SK-N-SH (cell line): ENCODE measurements at regions not wholly inside any gene's neighbourhood (a gene's known extent, or its start where the extent isn't known, plus 50 kb on each side); places are given as distances from the start of the nearest gene placed in this dataset.

Source experiments
- CTCF ChIA-PET: fragments of 300-600, 350-600 bp; formaldehyde crosslinking; extraction: SDS; loops from one replicate; lab custom pipeline; 2021; lab: Yijun Ruan, JAX
- POLR2A ChIA-PET: fragments of 350-600 bp; sonication (Branson Sonifier 250); formaldehyde crosslinking; extraction: SDS; loops from one replicate; lab custom pipeline; 2020; ENCODE audit warnings: antibody characterized with exemption, inconsistent platforms; lab: Yijun Ruan, JAX
- DNase-seq: peaks from one replicate; pipeline ENCODE4 v3.0.0; 2012
- H2AFZ ChIP-seq: fragments of 200-600 bp; sonication (generic); 2 replicates; pipeline ENCODE4 v1.8.1; 2016; ENCODE audit warnings: antibody characterized with exemption, mild to moderate bottlenecking, low read depth
- H3F3A ChIP-seq: fragments of 200-600 bp; sonication (generic); replicated peaks from 2 replicates; pipeline ENCODE3; 2016; ENCODE audit warnings: antibody characterized with exemption, mild to moderate bottlenecking; ENCODE audit not compliant: insufficient read depth
- H3K27ac ChIP-seq, 2 experiments: fragments of 200-500 bp in 1 of 2; fragments of 200-600 bp in 1 of 2; sonication (Bioruptor generic) in 1 of 2; sonication (generic), shearing (Covaris generic) in 1 of 2; 2 replicates each; pipeline versions ENCODE4 v1.5.1 to v1.6.1; 2014 to 2016; ENCODE audit warnings: low read depth in 2 of 2, inconsistent platforms in 1 of 2, low read length in 1 of 2, mild to moderate bottlenecking in 1 of 2, mixed read lengths in 1 of 2
- H3K27me3 ChIP-seq: fragments of 200-600 bp; sonication (generic), shearing (Covaris generic); 2 replicates; pipeline ENCODE4 v1.6.1; 2016; ENCODE audit warnings: mixed run types; ENCODE audit not compliant: insufficient read depth
- H3K36me3 ChIP-seq, 2 experiments: fragments of 200-500 bp in 1 of 2; fragments of 200-600 bp in 1 of 2; sonication (Bioruptor generic) in 1 of 2; sonication (generic) in 1 of 2; replicated peaks in 1 of 2; 2 replicates each; pipeline versions ENCODE3 to v1.5.1; 2014 to 2016; ENCODE audit warnings: low read length in 1 of 2, mild to moderate bottlenecking in 1 of 2; ENCODE audit not compliant: insufficient read depth in 2 of 2, control insufficient read depth in 1 of 2
- H3K4me1 ChIP-seq, 2 experiments: fragments of 200-500 bp in 1 of 2; fragments of 200-600 bp in 1 of 2; sonication (Bioruptor generic) in 1 of 2; sonication (generic), shearing (Covaris generic) in 1 of 2; 2 replicates each; pipeline versions ENCODE4 v1.5.1 to v1.6.1; 2014 to 2016; ENCODE audit warnings: low read depth in 1 of 2, low read length in 1 of 2, mixed run types in 1 of 2; ENCODE audit not compliant: insufficient read depth in 2 of 2, control insufficient read depth in 1 of 2
- H3K4me2 ChIP-seq: fragments of 200-600 bp; sonication (generic), shearing (Covaris generic); 2 replicates; pipeline ENCODE4 v1.6.1; 2017; ENCODE audit warnings: mixed run types
- H3K4me3 ChIP-seq, 2 experiments: fragments of 200-500 bp in 1 of 2; fragments of 200-600 bp in 1 of 2; sonication (Bioruptor generic) in 1 of 2; sonication (generic), shearing (Covaris generic) in 1 of 2; 2 replicates each; pipeline versions ENCODE4 v1.5.1 to v1.8.1; 2014 to 2016; ENCODE audit warnings: low read depth in 2 of 2, inconsistent platforms in 1 of 2, low read length in 1 of 2, mild to moderate bottlenecking in 1 of 2, mixed read lengths in 1 of 2, moderate library complexity in 1 of 2
- H3K79me2 ChIP-seq: fragments of 200-600 bp; sonication (generic); 2 replicates; pipeline ENCODE4 v1.8.1; 2017; ENCODE audit warnings: mild to moderate bottlenecking; ENCODE audit not compliant: insufficient read depth
- H3K9ac ChIP-seq: fragments of 200-600 bp; sonication (generic); 2 replicates; pipeline ENCODE4 v1.6.1; 2017; ENCODE audit warnings: mixed run types
- H3K9me2 ChIP-seq: fragments of 200-600 bp; sonication (generic); 2 replicates; pipeline ENCODE4 v1.6.1; 2017; ENCODE audit warnings: mixed run types
- H3K9me3 ChIP-seq: fragments of 200-600 bp; sonication (generic); 2 replicates; pipeline ENCODE4 v1.6.1; 2017; ENCODE audit warnings: mixed run types, mild to moderate bottlenecking, moderate library complexity
- H4K20me1 ChIP-seq: fragments of 200-600 bp; sonication (generic); 2 replicates; pipeline ENCODE4 v1.6.1; 2017; ENCODE audit warnings: mild to moderate bottlenecking, mixed run types; ENCODE audit not compliant: insufficient read depth
- ELF1 ChIP-seq: IDR thresholded peaks from 2 replicates; pipeline ENCODE4 v1.4.0; 2012
- EP300 ChIP-seq, 2 experiments: IDR thresholded peaks; 2 replicates each; pipeline versions ENCODE4 v1.4.0 to v1.6.1; 2012; ENCODE audit warnings: borderline replicate concordance in 1 of 2, low read depth in 1 of 2, low read length in 1 of 2
- EZH2phosphoT487 ChIP-seq: fragments of 200-600 bp; sonication (generic); IDR thresholded peaks from 2 replicates; pipeline ENCODE4 v1.6.1; 2017; ENCODE audit warnings: low read depth, mixed run types, mild to moderate bottlenecking, antibody characterized with exemption, moderate library complexity, borderline replicate concordance
- FOSL2 ChIP-seq: IDR thresholded peaks from 2 replicates; pipeline ENCODE4 v1.4.0; 2012; ENCODE audit warnings: low read depth, mild to moderate bottlenecking, moderate library complexity, borderline replicate concordance
- JUND ChIP-seq: IDR thresholded peaks from 2 replicates; pipeline ENCODE4 v1.4.0; 2012
- MEF2A ChIP-seq: IDR thresholded peaks from 2 replicates; pipeline ENCODE4 v1.4.0; 2012; ENCODE audit warnings: low read depth, borderline replicate concordance
- MXI1 ChIP-seq: IDR thresholded peaks from 2 replicates; pipeline ENCODE4 v1.6.1; 2012; ENCODE audit warnings: mild to moderate bottlenecking, low read depth, low read length, improper control_type of control experiment
- NFIC ChIP-seq: IDR thresholded peaks from 2 replicates; pipeline ENCODE4 v1.4.0; 2012; ENCODE audit warnings: borderline replicate concordance
- NRF1 ChIP-seq: IDR thresholded peaks from 2 replicates; pipeline ENCODE4 v1.6.1; 2012; ENCODE audit warnings: low read depth, mild to moderate bottlenecking, low read length
- POLR2AphosphoS5 ChIP-seq: IDR thresholded peaks from 2 replicates; pipeline ENCODE4 v1.6.1; 2012; ENCODE audit warnings: low read depth, low read length
- RFX5 ChIP-seq: IDR thresholded peaks from 2 replicates; pipeline ENCODE4 v1.6.1; 2012; ENCODE audit warnings: mild to moderate bottlenecking, improper control_type of control experiment, low read length
- SMC3 ChIP-seq: IDR thresholded peaks from 2 replicates; pipeline ENCODE4 v1.6.1; 2012; ENCODE audit warnings: low read depth, low read length, improper control_type of control experiment
- TCF12 ChIP-seq: IDR thresholded peaks from 2 replicates; pipeline ENCODE4 v1.4.0; 2012
- TEAD4 ChIP-seq: IDR thresholded peaks from 2 replicates; pipeline ENCODE4 v1.4.0; 2012; ENCODE audit warnings: mild to moderate bottlenecking, borderline replicate concordance; ENCODE audit not compliant: insufficient read depth
- YY1 ChIP-seq: IDR thresholded peaks from 2 replicates; pipeline ENCODE4 v1.4.0; 2012; ENCODE audit warnings: low read depth, mild to moderate bottlenecking
- WGBS: methylation state at CpG from one replicate; pipeline ENCODE4 v1.1.6; 2017; ENCODE audit warnings: low lambda C conversion rate; 5-methylcytosine and 5-hydroxymethylcytosine counted together
- TF ChIP-seq, protein P1 (sequence below): IDR thresholded peaks from 2 replicates; pipeline ENCODE4 v1.6.1; 2012; ENCODE audit warnings: mild to moderate bottlenecking, low read depth, low read length, moderate library complexity
- TF ChIP-seq, protein P2 (sequence below): IDR thresholded peaks from 2 replicates; pipeline ENCODE4 v1.4.0; 2012; ENCODE audit warnings: low read depth
- TF ChIP-seq, protein P3 (sequence below): fragments of 150-350 bp; IDR thresholded peaks from 2 replicates; pipeline ENCODE4 v1.6.1; 2016; ENCODE audit warnings: mild to moderate bottlenecking, low read depth, low read length
- TF ChIP-seq, protein P4 (sequence below): IDR thresholded peaks from 2 replicates; pipeline ENCODE4; 2012
- TF ChIP-seq, protein P5 (sequence below): IDR thresholded peaks from 2 replicates; pipeline ENCODE4 v1.4.0; 2012; ENCODE audit warnings: low read depth, borderline replicate concordance

DNA sequence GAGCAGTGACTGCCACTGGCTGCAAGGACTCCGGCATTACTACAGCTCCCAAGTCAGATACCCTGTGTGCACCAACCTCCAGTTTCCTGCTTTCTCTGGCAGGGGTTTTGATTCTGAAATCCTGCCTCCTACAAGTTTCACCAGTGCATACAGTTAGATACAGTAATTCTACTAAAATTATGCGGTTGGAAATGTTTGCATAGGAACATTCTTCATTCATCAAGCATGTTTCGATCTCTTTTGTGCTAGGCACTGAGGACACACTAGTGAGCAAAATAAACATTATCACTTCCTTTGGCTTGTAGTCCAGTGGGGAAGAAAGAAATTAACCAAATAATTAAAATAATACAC lies 152.2 kb downstream of the TMEM167A start:
- Histone ChIP-seq H3K27ac (no peak overlapping the region), H3K9me3 (no peaks in the 10 kb centered on the region), H3K4me2 (no peak overlapping the region), H3K79me2 (no peaks in the 10 kb centered on the region), H3K36me3 (no peaks in the 10 kb centered on the region), H3K9me2 (no peaks in the 10 kb centered on the region), H3K27me3 (no peaks in the 10 kb centered on the region), H3K9ac (no peak overlapping the region), H3K4me1 (no peaks in the 10 kb centered on the region), H4K20me1 (no peaks in the 10 kb centered on the region), H2AFZ (no peak overlapping the region), H3K4me3 (no peak overlapping the region), H3F3A (no peaks in the 10 kb centered on the region)
- ChIA-PET POLR2A (no interaction called here), CTCF (no interaction called here)
- TF ChIP-seq MXI1 (no peak), EZH2phosphoT487 (no peak), SMC3 (no peak), NRF1 (no peak), TCF12 (no peak), POLR2AphosphoS5 (no peak), JUND (no peak), FOSL2 (no peak), NFIC (no peak), RFX5 (no peak), TEAD4 (no peak), MEF2A (no peak), ELF1 (no peak), YY1 (no peak), EP300 (IDR thresholded peaks at IDR 0.05; ENCODE audit: borderline replicate concordance in 1 of 2, low read depth in 1 of 2, low read length in 1 of 2) (no peak)
- TF ChIP-seq, protein P1, sequence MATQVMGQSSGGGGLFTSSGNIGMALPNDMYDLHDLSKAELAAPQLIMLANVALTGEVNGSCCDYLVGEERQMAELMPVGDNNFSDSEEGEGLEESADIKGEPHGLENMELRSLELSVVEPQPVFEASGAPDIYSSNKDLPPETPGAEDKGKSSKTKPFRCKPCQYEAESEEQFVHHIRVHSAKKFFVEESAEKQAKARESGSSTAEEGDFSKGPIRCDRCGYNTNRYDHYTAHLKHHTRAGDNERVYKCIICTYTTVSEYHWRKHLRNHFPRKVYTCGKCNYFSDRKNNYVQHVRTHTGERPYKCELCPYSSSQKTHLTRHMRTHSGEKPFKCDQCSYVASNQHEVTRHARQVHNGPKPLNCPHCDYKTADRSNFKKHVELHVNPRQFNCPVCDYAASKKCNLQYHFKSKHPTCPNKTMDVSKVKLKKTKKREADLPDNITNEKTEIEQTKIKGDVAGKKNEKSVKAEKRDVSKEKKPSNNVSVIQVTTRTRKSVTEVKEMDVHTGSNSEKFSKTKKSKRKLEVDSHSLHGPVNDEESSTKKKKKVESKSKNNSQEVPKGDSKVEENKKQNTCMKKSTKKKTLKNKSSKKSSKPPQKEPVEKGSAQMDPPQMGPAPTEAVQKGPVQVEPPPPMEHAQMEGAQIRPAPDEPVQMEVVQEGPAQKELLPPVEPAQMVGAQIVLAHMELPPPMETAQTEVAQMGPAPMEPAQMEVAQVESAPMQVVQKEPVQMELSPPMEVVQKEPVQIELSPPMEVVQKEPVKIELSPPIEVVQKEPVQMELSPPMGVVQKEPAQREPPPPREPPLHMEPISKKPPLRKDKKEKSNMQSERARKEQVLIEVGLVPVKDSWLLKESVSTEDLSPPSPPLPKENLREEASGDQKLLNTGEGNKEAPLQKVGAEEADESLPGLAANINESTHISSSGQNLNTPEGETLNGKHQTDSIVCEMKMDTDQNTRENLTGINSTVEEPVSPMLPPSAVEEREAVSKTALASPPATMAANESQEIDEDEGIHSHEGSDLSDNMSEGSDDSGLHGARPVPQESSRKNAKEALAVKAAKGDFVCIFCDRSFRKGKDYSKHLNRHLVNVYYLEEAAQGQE, result no peak
- TF ChIP-seq, protein P2, sequence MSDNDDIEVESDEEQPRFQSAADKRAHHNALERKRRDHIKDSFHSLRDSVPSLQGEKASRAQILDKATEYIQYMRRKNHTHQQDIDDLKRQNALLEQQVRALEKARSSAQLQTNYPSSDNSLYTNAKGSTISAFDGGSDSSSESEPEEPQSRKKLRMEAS, result no peak
- TF ChIP-seq, protein P3, sequence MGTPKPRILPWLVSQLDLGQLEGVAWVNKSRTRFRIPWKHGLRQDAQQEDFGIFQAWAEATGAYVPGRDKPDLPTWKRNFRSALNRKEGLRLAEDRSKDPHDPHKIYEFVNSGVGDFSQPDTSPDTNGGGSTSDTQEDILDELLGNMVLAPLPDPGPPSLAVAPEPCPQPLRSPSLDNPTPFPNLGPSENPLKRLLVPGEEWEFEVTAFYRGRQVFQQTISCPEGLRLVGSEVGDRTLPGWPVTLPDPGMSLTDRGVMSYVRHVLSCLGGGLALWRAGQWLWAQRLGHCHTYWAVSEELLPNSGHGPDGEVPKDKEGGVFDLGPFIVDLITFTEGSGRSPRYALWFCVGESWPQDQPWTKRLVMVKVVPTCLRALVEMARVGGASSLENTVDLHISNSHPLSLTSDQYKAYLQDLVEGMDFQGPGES, result no peak
- TF ChIP-seq, protein P4, sequence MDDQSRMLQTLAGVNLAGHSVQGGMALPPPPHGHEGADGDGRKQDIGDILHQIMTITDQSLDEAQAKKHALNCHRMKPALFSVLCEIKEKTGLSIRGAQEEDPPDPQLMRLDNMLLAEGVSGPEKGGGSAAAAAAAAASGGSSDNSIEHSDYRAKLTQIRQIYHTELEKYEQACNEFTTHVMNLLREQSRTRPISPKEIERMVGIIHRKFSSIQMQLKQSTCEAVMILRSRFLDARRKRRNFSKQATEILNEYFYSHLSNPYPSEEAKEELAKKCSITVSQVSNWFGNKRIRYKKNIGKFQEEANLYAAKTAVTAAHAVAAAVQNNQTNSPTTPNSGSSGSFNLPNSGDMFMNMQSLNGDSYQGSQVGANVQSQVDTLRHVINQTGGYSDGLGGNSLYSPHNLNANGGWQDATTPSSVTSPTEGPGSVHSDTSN, result no peak
- TF ChIP-seq, protein P5, sequence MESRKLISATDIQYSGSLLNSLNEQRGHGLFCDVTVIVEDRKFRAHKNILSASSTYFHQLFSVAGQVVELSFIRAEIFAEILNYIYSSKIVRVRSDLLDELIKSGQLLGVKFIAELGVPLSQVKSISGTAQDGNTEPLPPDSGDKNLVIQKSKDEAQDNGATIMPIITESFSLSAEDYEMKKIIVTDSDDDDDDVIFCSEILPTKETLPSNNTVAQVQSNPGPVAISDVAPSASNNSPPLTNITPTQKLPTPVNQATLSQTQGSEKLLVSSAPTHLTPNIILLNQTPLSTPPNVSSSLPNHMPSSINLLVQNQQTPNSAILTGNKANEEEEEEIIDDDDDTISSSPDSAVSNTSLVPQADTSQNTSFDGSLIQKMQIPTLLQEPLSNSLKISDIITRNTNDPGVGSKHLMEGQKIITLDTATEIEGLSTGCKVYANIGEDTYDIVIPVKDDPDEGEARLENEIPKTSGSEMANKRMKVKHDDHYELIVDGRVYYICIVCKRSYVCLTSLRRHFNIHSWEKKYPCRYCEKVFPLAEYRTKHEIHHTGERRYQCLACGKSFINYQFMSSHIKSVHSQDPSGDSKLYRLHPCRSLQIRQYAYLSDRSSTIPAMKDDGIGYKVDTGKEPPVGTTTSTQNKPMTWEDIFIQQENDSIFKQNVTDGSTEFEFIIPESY, result no peak
- WGBS, result 92% methylated on average over 3 of the region's 3 CpGs
- no peak for DNase-seq
